ES-I3 (cell line): ENCODE measurements at regions not wholly inside any gene's neighbourhood (a gene's known extent, or its start where the extent isn't known, plus 50 kb on each side); places are given as distances from the start of the nearest gene placed in this dataset.

Experiments used
- H3K36me3 ChIP-seq: 2 replicates; pipeline ENCODE4 v1.6.1; 2013; ENCODE audit warnings: mild to moderate bottlenecking, low read length, control low read depth, moderate library complexity; ENCODE audit not compliant: insufficient read depth
- H3K4me1 ChIP-seq: 2 replicates; pipeline ENCODE4 v1.6.1; 2013; ENCODE audit warnings: mild to moderate bottlenecking, control low read depth, low read length; ENCODE audit not compliant: insufficient read depth
- H3K9ac ChIP-seq: 2 replicates; pipeline ENCODE4 v1.6.1; 2013; ENCODE audit warnings: low read depth, mild to moderate bottlenecking, low read length, moderate library complexity
- H3K9me3 ChIP-seq: 2 replicates; pipeline ENCODE4 v1.6.1; 2013; ENCODE audit warnings: mild to moderate bottlenecking, low read length, moderate library complexity; ENCODE audit not compliant: control insufficient read depth, insufficient read depth

- no peak overlapping the region for H3K9ac ChIP-seq
- peaks cover 21% of the 10 kb centered on the region for H3K4me1 ChIP-seq
- H3K9me3 ChIP-seq, result no peaks in the 10 kb centered on the region
- no peaks in the 10 kb centered on the region for H3K36me3 ChIP-seq
Measured at GRCh38 chr5:176151281-176151680, 86.9 kb upstream of the SIMC1 start.

DNA sequence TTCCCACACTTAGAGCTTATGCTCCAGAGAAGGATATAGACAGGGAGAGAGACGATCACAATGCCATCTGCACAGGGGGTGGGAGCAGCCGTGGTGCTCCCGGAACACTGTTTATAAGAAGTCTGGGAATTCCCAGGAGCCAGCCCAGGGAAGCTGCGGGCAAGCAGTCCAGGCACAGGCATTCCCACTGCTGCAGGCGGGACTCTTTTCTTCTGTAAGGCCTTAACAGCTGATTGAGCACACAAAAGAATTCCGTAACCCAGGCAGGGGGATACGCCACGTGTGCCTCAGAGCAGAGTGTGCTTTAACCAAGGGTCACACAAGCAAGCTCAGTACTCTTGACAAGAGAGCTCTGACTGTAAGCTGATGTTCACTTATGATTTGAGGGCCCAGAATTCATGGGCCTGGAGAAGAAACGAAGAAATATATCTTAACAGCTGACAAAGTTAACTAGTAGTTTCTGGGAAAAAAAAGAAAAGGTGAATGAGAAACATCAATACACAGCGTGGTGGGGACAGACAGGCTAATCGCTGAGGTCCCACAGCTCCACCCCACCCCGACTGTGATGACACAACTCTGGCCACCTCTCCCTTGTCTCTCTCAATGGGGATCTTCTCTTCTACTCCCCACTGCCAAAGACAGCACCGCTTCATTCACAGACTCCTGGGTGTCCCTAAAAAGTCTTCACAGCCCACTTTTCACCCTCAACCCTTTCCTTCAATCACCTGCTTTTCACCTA, 85.9 kb upstream of the SIMC1 start:
- Histone ChIP-seq H3K9me3 (no peaks in the 10 kb centered on the region), H3K36me3 (no peaks in the 10 kb centered on the region), H3K4me1 (peaks cover 21% of the 10 kb centered on the region), H3K9ac (peak overlapping the region; percentile 1)

- no peaks in the 10 kb centered on the region for H3K9me3 ChIP-seq
- H3K9ac ChIP-seq, result no peak overlapping the region
- H3K4me1 ChIP-seq, result peaks cover 21% of the 10 kb centered on the region
- H3K36me3 ChIP-seq, result no peaks in the 10 kb centered on the region
Measured at GRCh38 chr5:176152930-176153311, 85.3 kb upstream of the SIMC1 start.

- H3K9ac ChIP-seq, result no peak overlapping the region
- H3K4me1 ChIP-seq, result peaks cover 21% of the 10 kb centered on the region
- no peaks in the 10 kb centered on the region for H3K36me3 ChIP-seq
- no peaks in the 10 kb centered on the region for H3K9me3 ChIP-seq
Measured at GRCh38 chr5:176153741-176154140, 84.5 kb upstream of the SIMC1 start.

DNA sequence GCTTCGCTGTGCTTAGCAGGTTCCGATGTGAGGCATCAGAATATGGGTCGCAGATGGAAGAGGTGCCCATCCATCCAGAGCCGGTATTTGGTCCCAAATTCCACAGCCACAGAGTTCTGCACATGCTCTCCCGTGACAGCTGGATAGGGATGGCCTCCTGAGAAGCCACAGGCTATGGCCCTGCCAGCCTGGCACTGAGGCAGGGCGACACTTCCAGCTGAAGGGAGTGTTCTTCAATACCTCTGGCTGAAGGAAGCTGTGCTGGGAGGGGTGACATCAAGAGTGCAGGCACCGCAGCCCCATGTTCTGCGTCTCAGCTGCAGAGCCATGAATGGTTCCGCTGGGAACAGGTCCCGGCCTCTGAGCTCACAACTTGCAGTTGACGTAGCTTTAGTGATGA, 83.4 kb upstream of the SIMC1 start:
- Histone ChIP-seq H3K36me3 (no peaks in the 10 kb centered on the region), H3K9ac (no peak overlapping the region), H3K9me3 (no peaks in the 10 kb centered on the region), H3K4me1 (peaks cover 21% of the 10 kb centered on the region)

DNA sequence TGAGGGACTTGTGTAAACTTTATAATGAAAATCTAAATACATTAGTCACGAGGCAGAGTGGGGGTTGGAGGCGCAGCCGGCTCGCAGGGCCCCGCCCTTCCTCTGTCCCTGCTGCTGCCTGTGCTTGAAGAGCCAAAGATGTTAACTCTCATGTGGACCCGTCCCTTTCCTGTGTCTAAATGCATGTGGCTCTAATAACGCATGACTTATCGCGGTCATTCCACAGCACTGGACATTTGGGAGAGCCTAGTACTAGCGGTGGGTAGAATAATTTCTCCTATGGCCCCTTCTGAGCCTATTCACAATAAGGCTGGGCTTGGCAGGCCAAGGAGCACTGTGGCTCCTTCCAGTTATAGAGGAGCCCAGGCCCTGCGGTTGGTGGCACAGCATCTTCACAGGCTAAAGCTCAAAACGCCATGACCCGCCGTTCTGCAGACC, 82.3 kb upstream of the SIMC1 start:
- Histone ChIP-seq H3K9me3 (no peaks in the 10 kb centered on the region), H3K4me1 (peaks cover 21% of the 10 kb centered on the region), H3K36me3 (no peaks in the 10 kb centered on the region), H3K9ac (no peak overlapping the region)

DNA sequence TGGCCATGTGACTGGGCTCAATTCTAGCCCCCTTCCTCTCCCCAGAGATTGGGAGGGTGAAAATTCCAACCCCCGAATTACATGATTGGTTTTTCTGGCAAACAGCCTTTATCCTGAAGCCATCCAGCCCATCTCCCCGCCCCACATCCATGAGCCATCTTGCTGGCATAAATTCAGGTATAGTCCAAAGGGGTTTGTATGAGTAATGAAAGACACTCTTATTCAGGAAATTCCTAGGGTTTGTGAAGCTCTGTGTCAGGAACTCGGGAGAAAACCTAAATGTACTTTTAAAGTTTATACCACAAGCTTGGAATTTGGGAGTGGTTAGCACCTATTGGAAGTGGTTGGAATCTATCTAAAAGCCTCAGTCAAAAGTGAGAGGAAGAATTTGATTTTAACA, 80.6 kb upstream of the SIMC1 start:
- no peaks in the 10 kb centered on the region for H3K9me3 ChIP-seq
- H3K9ac ChIP-seq, result no peak overlapping the region
- H3K4me1 ChIP-seq, result peaks cover 15% of the 10 kb centered on the region
- H3K36me3 ChIP-seq, result no peaks in the 10 kb centered on the region

GRCh38 chr5:176161431-176161830, 76.8 kb upstream of the SIMC1 start:
- H3K9me3 ChIP-seq, result no peaks in the 10 kb centered on the region
- H3K9ac ChIP-seq, result no peak overlapping the region
- H3K4me1 ChIP-seq, result peaks cover 9% of the 10 kb centered on the region; the same call in 1 of the 2 replicates

GRCh38 chr5:176162198-176162597, 76.0 kb upstream of the SIMC1 start:
- H3K36me3 ChIP-seq, result no peaks in the 10 kb centered on the region
- H3K9me3 ChIP-seq, result no peaks in the 10 kb centered on the region
- peaks cover 11% of the 10 kb centered on the region; the same call in 1 of the 2 replicates for H3K4me1 ChIP-seq
- H3K9ac ChIP-seq, result no peak overlapping the region

More at GRCh38 chr5:176161431-176161830, 76.8 kb upstream of the SIMC1 start:
- no peaks in the 10 kb centered on the region for H3K36me3 ChIP-seq

GRCh38 chr5:176162888-176163287, 75.3 kb upstream of the SIMC1 start:
- Histone ChIP-seq H3K9me3 (no peaks in the 10 kb centered on the region), H3K36me3 (no peaks in the 10 kb centered on the region), H3K9ac (no peak overlapping the region), H3K4me1 (peaks cover 12% of the 10 kb centered on the region; the same call in 1 of the 2 replicates)

GRCh38 chr5:176166427-176166826, 71.8 kb upstream of the SIMC1 start:
- no peaks in the 10 kb centered on the region for H3K9me3 ChIP-seq
- no peak overlapping the region for H3K9ac ChIP-seq
- no peaks in the 10 kb centered on the region for H3K36me3 ChIP-seq
- H3K4me1 ChIP-seq, result peaks cover 21% of the 10 kb centered on the region; the same call in 1 of the 2 replicates

- Histone ChIP-seq H3K9ac (no peak overlapping the region), H3K36me3 (no peaks in the 10 kb centered on the region), H3K4me1 (peaks cover 15% of the 10 kb centered on the region; the same call in 1 of the 2 replicates)
Measured at GRCh38 chr5:176167800-176168199, 70.4 kb upstream of the SIMC1 start.

DNA sequence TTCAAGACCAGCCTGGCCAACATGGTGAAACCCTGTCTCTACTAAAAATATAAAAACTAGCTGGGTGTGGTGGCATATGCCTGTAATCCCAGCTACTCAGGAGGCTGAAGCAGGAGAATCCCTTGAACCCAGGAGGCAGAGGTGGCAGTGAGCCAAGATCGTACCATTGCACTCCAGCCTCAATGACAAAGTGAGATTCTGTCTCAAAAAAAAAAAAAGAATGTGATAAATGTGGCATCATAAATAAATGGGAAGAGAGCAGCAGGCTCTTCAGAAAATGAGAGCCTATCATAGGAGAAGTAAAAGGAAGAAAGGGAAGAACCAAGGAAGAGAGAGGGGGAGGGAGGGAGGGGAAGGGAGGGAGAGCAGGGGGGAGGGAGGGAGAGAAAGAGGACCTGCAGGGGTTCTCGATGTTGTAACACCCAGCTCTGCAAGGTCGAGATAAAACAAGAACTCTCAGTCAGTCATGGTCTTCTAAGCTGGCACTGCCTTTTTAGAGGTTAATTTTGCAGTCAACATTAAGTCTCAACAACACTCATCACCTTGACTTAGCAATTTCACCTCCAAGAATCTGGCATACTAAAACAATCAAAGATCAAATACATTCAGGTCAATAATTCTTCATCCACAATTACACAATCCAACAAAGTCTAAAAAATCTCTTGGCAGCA, 68.7 kb upstream of the SIMC1 start:
- H3K4me1 ChIP-seq, result peaks cover 15% of the 10 kb centered on the region; the same call in 1 of the 2 replicates
- H3K9ac ChIP-seq, result no peak overlapping the region
- no peaks in the 10 kb centered on the region for H3K36me3 ChIP-seq
- H3K9me3 ChIP-seq, result no peaks in the 10 kb centered on the region

More at GRCh38 chr5:176167800-176168199, 70.4 kb upstream of the SIMC1 start:
- no peaks in the 10 kb centered on the region for H3K9me3 ChIP-seq

- Histone ChIP-seq H3K36me3 (no peaks in the 10 kb centered on the region), H3K9ac (no peak overlapping the region), H3K9me3 (no peaks in the 10 kb centered on the region), H3K4me1 (peaks cover 15% of the 10 kb centered on the region; the same call in 1 of the 2 replicates)
Measured at GRCh38 chr5:176170084-176170483, 68.1 kb upstream of the SIMC1 start.
